Amygdala (tissue), 56 donors: ENCODE measurements at regions not wholly inside any gene's neighbourhood (a gene's known extent, or its start where the extent isn't known, plus 50 kb on each side); places are given as distances from the start of the nearest gene placed in this dataset.
A peak's percentile ranks its signal among the peaks of the same experiment; 100 is the strongest.

Experiments
- DNase-seq, 56 donors: peaks; one replicate each; lab custom pipeline; 2025; lab: John Stamatoyannopoulos, UW

- DNase-seq = no peak
Observed at GRCh38 chr10:36506697-36507496, 618.5 kb upstream of the ANKRD30A start.

- no peak for DNase-seq
Observed at GRCh38 chr10:36506261-36506660, 619.1 kb upstream of the ANKRD30A start.

GRCh38 chr10:36504758-36505157, 620.6 kb upstream of the ANKRD30A start:
- DNase-seq = no peak

- no peak for DNase-seq
Observed at GRCh38 chr10:36500266-36500665, 625.1 kb upstream of the ANKRD30A start.

- no peak for DNase-seq
Observed at GRCh38 chr10:36499693-36500092, 625.7 kb upstream of the ANKRD30A start.

- no peak for DNase-seq
Observed at GRCh38 chr10:36496758-36497157, 628.6 kb upstream of the ANKRD30A start.

GRCh38 chr10:36494371-36494770, 631.0 kb upstream of the ANKRD30A start:
- peak in 13 of 56 donors; percentile 1 to 47 (median 15) for DNase-seq

GRCh38 chr10:36493516-36493880, 631.9 kb upstream of the ANKRD30A start:
- DNase-seq = no peak

- DNase-seq = no peak
Observed at GRCh38 chr10:36492590-36493515, 632.5 kb upstream of the ANKRD30A start.

GRCh38 chr10:36491926-36492325, 633.5 kb upstream of the ANKRD30A start:
- DNase-seq = no peak

GRCh38 chr10:36489611-36490228, 635.7 kb upstream of the ANKRD30A start:
- DNase-seq = no peak

- no peak for DNase-seq
Observed at GRCh38 chr10:36489181-36489580, 636.2 kb upstream of the ANKRD30A start.

- DNase-seq = no peak
Observed at GRCh38 chr10:36488579-36488978, 636.8 kb upstream of the ANKRD30A start.

GRCh38 chr10:36479073-36479472, 646.3 kb upstream of the ANKRD30A start:
- no peak for DNase-seq

GRCh38 chr10:36476399-36476798, 649.0 kb upstream of the ANKRD30A start:
- no peak for DNase-seq

GRCh38 chr10:36475746-36476145, 649.7 kb upstream of the ANKRD30A start:
- no peak for DNase-seq

GRCh38 chr10:36474456-36474855, 650.9 kb upstream of the ANKRD30A start:
- DNase-seq = no peak

- no peak for DNase-seq
Observed at GRCh38 chr10:36473122-36473521, 652.3 kb upstream of the ANKRD30A start.

GRCh38 chr10:36469585-36469984, 655.8 kb upstream of the ANKRD30A start:
- DNase-seq = no peak

GRCh38 chr10:36468620-36469019, 656.8 kb upstream of the ANKRD30A start:
- no peak for DNase-seq
